K562 (cell line): ENCODE measurements at regions not wholly inside any gene's neighbourhood (a gene's known extent, or its start where the extent isn't known, plus 50 kb on each side); places are given as distances from the start of the nearest gene placed in this dataset.

Experiments used
- ARHGAP35 ChIP-seq: fragments of 450-650 bp; IDR thresholded peaks from 2 replicates; pipeline ENCODE4 v1.6.1; 2018; ENCODE audit not compliant: partially characterized antibody
- CREB3 ChIP-seq: fragments of 450-650 bp; conservative IDR thresholded peaks from 2 replicates; pipeline ENCODE4 v1.6.1; 2016; ENCODE audit warnings: missing genetic modification characterization, low read depth, mild to moderate bottlenecking, missing compliant biosample characterization, moderate library complexity
- ESRRB ChIP-seq: fragments of 250-450 bp; sonication (Bioruptor Pico); IDR thresholded peaks from 2 replicates; pipeline ENCODE4 v1.5.0; 2020; ENCODE audit warnings: mild to moderate bottlenecking, moderate library complexity, borderline replicate concordance
- HINFP ChIP-seq: fragments of 450-650 bp; conservative IDR thresholded peaks from 2 replicates; pipeline ENCODE4 v1.6.1; 2016; ENCODE audit warnings: missing genetic modification characterization, low read depth, mild to moderate bottlenecking, control low read depth, missing compliant biosample characterization
- HOXB6 ChIP-seq: fragments of 250-450 bp; sonication (Bioruptor Pico); IDR thresholded peaks from 2 replicates; pipeline ENCODE4 v1.5.1; 2022; ENCODE audit warnings: mild to moderate bottlenecking, borderline replicate concordance
- MBD1 ChIP-seq: fragments of 250-450 bp; sonication (Bioruptor Pico); IDR thresholded peaks from 2 replicates; pipeline ENCODE4 v1.8.0; 2022; ENCODE audit warnings: inconsistent platforms
- MTA2 ChIP-seq: fragments of 450-650 bp; IDR thresholded peaks from 2 replicates; pipeline ENCODE4 v1.6.1; 2016; ENCODE audit warnings: low read depth
- NFIX ChIP-seq: fragments of 250-450 bp; sonication (Bioruptor Pico); IDR thresholded peaks from 2 replicates; pipeline ENCODE4 v1.4.0; 2020; ENCODE audit warnings: low read depth, mild to moderate bottlenecking, moderate library complexity
- PYGO2 ChIP-seq: fragments of 450-650 bp; IDR thresholded peaks from 2 replicates; pipeline ENCODE4 v1.6.1; 2016; ENCODE audit warnings: mild to moderate bottlenecking, missing genetic modification characterization, moderate library complexity, missing compliant biosample characterization
- RBFOX2 ChIP-seq: fragments of 200-400 bp; formaldehyde crosslinking; IDR thresholded peaks from 2 replicates; pipeline ENCODE4 v1.6.1; 2017; ENCODE audit warnings: low read depth, mild to moderate bottlenecking, low read length, moderate library complexity
- RFX5 ChIP-seq: IDR thresholded peaks from 2 replicates; pipeline ENCODE4 v1.6.1; 2011; ENCODE audit warnings: low read depth, mild to moderate bottlenecking, improper control_type of control experiment, low read length
- RHOXF2B ChIP-seq: fragments of 250-450 bp; sonication (Bioruptor Pico); conservative IDR thresholded peaks from 2 replicates; pipeline ENCODE4 v1.5.1; 2021
- SMAD2 ChIP-seq: fragments of 150-350 bp; IDR thresholded peaks from 2 replicates; pipeline ENCODE4 v1.6.1; 2014; ENCODE audit warnings: low read depth, mild to moderate bottlenecking, low read length
- SREBF2 ChIP-seq: sonication (generic); formaldehyde crosslinking; IDR thresholded peaks from 2 replicates; pipeline ENCODE4 v1.4.0; 2020; ENCODE audit warnings: mild to moderate bottlenecking, missing genetic modification reagents
- SRSF3 ChIP-seq: fragments of 200-400 bp; formaldehyde crosslinking; IDR thresholded peaks from 2 replicates; pipeline ENCODE4 v1.6.1; 2016; ENCODE audit warnings: mild to moderate bottlenecking, low read length, moderate library complexity; ENCODE audit not compliant: insufficient read depth
- TAF7 ChIP-seq: fragments of 450-650 bp; IDR thresholded peaks from 2 replicates; pipeline ENCODE4 v1.6.1; 2016; ENCODE audit warnings: missing genetic modification characterization, missing compliant biosample characterization
- TCF15 ChIP-seq: fragments of 250-450 bp; sonication (Bioruptor Pico); IDR thresholded peaks from 2 replicates; pipeline ENCODE4 v1.8.0; 2022; ENCODE audit warnings: moderate library complexity, mild to moderate bottlenecking, inconsistent platforms
- TFAP4 ChIP-seq: sonication (generic); formaldehyde crosslinking; IDR thresholded peaks from 2 replicates; pipeline ENCODE4 v1.8.0; 2022; ENCODE audit warnings: missing genetic modification reagents, mild to moderate bottlenecking, moderate library complexity, borderline replicate concordance
- THRA ChIP-seq: fragments of 450-650 bp; IDR thresholded peaks from 2 replicates; pipeline ENCODE4 v1.6.1; 2017; ENCODE audit warnings: mild to moderate bottlenecking, moderate library complexity
- U2AF1 ChIP-seq: fragments of 200-400 bp; formaldehyde crosslinking; optimal IDR thresholded peaks from 2 replicates; pipeline ENCODE3; 2017; ENCODE audit warnings: mild to moderate bottlenecking, low read depth, low read length, moderate library complexity
- ZNF217 ChIP-seq: sonication (generic); formaldehyde crosslinking; IDR thresholded peaks from 2 replicates; pipeline ENCODE4 v1.8.0; 2022; ENCODE audit warnings: mild to moderate bottlenecking, missing genetic modification reagents
- ZNF77 ChIP-seq: fragments of 250-450 bp; sonication (Bioruptor Pico); IDR thresholded peaks from 2 replicates; pipeline ENCODE4 v1.5.0; 2020

- TF ChIP-seq THRA (no peak), SREBF2 (CRISPR knock-in tag) (no peak), ZNF217 (no peak), TAF7 (tag) (peak; percentile 52; the same call in 1 of the 2 replicates), RHOXF2B (CRISPR knock-in tag) (no peak), NFIX (CRISPR knock-in tag) (no peak), ZNF77 (CRISPR knock-in tag) (no peak), SRSF3 (no peak), PYGO2 (tag) (no peak), SMAD2 (no peak), MBD1 (no peak), RFX5 (no peak), CREB3 (tag) (no peak), MTA2 (no peak), ARHGAP35 (no peak), TCF15 (CRISPR knock-in tag) (no peak), U2AF1 (no peak), RBFOX2 (peak; percentile 97), HOXB6 (CRISPR knock-in tag) (no peak), TFAP4 (CRISPR knock-in tag) (peak; percentile 68; the same call in 1 of the 2 replicates), ESRRB (no peak), HINFP (tag) (peak; percentile 71)
Observed at GRCh38 chr12:127145929-127146789, 1120.8 kb upstream of the TMEM132C start (continued).
